Endothelial cell of umbilical vein (primary cell): ENCODE measurements at regions not wholly inside any gene's neighbourhood (a gene's known extent, or its start where the extent isn't known, plus 50 kb on each side); places are given as distances from the start of the nearest gene placed in this dataset.
"Not testable (repeated sequence)": the region's sequence is repeated elsewhere in the genome, so short reads cannot be mapped to it uniquely, and the experiment has no call there.

Experiments used
- CTCF ChIP-seq, 2 donors: IDR thresholded peaks; 1 replicate in 1 of 2; 2 replicates in 1 of 2; pipeline ENCODE4 v1.5.1; 2011; ENCODE audit warnings: low read length in 2 of 2, mild to moderate bottlenecking in 2 of 2, moderate library complexity in 2 of 2, control low read depth in 1 of 2, inconsistent platforms in 1 of 2, low read depth in 1 of 2; ENCODE audit not compliant: insufficient read depth in 1 of 2; ENCODE audit errors: extremely low read depth in 1 of 2
- EZH2 ChIP-seq: IDR thresholded peaks from 2 replicates; pipeline ENCODE4 v1.6.1; 2012; ENCODE audit warnings: borderline replicate concordance, low read depth, mild to moderate bottlenecking, moderate library complexity, low read length, inconsistent platforms; ENCODE audit not compliant: severe bottlenecking
- POLR2A ChIP-seq: IDR thresholded peaks from 2 replicates; pipeline ENCODE4 v1.6.1; 2012; ENCODE audit warnings: low read depth, mild to moderate bottlenecking, control low read depth, low read length
- POLR2AphosphoS5 ChIP-seq: IDR thresholded peaks from 2 replicates; pipeline ENCODE4 v1.6.1; 2012; ENCODE audit warnings: low read depth, mild to moderate bottlenecking, control low read depth, low read length, moderate library complexity; ENCODE audit not compliant: insufficient read depth

GRCh38 chr5:112503749-112504501 lies 84.8 kb upstream of the EPB41L4A start:
- TF ChIP-seq CTCF (IDR thresholded peaks at IDR 0.05; ENCODE audit: extremely low read depth in 1 of 2, insufficient read depth in 1 of 2, low read depth in 1 of 2, low read length in 2 of 2); EZH2; POLR2AphosphoS5; POLR2A: not testable (repeated sequence)
